ENCODE measurements at regions not wholly inside any gene's neighbourhood (a gene's known extent, or its start where the extent isn't known, plus 50 kb on each side); places are given as distances from the start of the nearest gene placed in this dataset.

DNA sequence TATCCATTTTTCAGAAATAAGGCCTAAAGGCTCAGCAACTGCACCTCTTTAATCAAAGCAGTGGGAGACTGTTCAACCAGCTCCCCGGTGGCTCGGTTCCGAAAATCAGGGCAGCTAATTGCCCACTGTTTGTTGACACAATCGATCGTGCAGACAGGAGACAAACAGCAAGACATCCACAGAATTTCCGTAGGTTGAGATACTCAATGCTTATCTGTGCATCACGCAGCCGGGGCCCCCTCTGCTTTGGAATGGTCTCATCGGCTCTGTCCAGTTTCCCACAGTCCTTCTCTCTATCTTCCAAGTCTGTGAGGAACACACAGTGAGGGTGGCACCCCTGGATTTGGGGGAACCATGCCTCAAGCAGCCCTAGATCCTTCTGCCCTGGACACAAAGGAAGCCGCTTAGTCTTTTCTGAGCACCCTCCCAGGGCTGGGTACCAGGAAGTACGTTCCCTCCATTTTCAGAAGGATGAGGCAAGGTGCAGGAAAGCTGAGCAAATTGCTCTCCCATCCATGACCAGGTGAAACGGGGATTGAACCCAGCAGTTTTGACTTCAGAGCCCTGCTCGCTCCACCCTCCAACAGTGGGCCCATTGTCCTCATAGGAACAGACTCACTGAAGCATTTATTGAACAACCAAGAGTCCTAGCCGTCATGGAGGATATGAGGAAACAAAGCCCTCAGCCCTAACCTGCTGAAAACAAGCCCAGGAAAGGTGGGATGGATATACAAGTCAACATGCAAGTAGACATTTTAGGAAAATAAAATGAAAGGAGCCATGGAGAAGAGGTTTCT, 70.7 kb downstream of the C16orf95 start:
- DNase-seq, result no peak

DNA sequence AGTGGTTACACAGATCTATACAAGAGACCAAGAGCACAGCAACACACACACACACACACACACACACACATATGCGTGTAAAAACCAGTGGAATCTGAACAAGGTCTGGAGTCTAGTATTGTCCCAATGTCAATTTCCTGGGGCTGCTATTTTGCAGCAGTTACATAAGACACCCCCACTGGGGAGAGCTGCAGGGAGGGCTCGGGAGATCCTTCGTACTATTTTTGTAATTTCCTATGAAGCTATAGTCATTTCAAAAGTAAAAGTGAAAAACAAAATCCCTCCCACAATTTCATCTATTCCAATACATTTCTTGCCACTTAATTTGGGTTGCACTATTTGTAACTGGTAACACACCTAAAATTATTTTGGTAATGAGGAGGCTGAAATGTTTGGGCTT, 68.5 kb downstream of the C16orf95 start:
- DNase-seq, result no peak

DNA sequence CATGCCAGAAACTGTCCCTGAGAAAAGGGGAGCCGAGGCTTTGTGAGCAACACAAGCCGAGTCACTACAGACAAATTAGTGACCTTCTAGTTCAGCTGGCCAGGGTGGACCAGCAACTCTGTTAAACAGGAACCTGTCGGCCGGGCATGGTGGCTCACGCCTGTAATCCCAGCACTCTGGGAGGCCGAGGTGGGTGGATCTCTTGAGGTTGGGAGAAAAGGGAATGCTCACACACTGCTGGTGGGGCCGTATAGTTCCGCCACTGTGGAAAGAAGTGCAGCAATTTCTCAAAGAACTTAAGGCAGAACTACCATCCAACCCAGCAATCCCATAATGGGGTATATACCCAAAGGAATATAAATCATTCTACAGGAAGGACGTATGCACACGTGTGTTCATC, 67.8 kb downstream of the C16orf95 start:
- DNase-seq, result no peak

DNA sequence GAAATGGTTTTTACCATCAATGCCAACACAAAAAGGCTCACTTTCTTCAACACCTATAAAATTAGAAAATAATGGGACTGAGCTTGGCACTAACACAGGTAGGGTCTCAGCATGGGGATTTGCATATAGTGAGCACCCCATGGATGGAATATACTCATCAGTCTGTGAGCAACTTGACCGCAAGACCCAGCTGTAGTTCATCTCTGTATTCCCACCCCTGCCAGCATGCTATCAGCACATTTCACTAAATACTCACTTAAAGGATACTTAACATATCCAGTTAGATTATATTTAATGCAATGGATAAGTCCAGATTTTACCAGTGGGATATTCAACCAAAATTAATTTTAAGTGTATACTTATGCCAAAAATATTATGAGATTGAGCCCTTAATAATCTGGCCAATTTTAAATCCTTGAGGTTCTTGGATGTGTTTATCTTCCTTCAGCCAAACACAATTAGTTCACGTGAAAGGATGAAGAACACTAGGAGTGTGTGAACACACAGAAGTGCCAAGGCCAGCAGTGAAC, 66.7 kb downstream of the C16orf95 start:
- DNase-seq, result no peak

DNA sequence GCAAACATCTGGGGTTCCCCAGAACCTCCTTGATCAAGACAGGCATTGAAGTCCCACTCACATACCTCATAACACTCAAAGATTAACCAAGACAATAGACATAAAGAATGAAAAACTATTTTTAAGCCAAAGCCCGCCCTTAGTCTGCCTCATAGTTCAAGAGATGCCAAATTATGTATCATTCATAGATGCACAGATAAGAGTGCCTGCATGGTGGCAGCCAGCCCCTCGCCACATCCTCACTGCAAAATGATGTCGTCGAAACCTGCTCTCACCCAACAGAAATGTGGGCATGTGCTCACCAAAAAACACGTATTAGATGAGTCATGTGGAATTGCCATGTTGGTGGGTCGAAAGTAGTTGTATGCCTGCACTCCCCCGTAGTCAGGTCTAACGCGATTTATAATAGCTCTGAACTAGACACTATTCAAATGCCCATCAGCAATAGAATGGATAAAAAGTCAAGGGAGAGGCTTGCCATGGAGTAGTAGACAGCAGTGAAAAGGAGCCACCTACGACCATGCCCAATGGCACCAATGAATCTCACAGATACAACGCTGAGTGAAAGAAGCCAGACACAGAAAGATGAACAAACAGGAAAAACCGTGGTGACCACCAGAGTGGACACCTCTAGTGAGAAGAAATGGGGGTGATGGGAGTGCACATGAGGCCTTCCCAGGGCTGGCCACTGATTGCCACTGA, 64.8 kb downstream of the C16orf95 start:
- DNase-seq, result peak; percentile 5
